GM21390 (cell line): ENCODE measurements at regions not wholly inside any gene's neighbourhood (a gene's known extent, or its start where the extent isn't known, plus 50 kb on each side); places are given as distances from the start of the nearest gene placed in this dataset.

Source experiments
- ATAC-seq: cut with Tn5 transposase; IDR thresholded peaks from one replicate; pipeline ENCODE4 v1.9.1; 2021; ENCODE audit not compliant: unreplicated experiment

DNA sequence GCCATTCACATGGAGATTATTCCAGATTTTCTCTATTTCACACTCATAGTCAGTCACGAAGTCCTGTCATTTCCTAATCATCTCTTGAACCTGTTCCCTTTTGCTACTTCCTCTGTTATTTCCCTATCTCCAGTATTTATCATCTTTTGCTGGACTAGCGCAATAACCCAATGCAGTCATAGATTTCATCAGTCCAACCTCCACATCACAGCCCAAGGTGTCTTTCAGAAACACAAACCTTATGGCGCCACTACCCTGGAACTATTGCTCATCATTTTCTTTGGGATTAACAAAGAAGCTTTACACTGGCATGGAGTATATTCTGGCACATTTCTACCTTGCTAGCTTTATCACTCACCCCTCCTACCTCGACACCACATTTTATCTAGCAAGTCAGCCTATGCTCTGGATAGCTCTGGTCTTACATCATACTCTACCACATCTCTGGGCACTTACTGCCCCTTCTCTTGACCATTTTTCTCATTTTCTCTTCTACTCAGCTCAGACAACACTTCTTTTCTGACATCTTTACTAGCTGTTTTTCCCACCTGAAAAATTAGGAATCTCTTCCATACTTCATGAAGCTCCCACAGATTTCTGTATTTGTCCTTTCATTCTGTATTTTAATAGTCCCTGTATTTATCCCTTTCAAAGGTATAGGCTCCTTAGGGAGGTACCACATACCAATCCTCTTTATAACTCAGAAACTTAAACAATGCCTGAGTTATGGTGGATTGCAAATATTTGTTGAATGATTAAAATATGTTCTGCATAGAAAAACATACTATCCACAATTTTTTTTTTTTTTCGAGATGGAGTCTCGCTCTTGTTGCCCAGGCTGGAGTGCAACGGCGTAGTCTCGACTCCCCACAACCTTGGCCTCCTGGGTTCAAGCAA, 534.7 kb downstream of the KLF12 start:
- no peak for ATAC-seq

DNA sequence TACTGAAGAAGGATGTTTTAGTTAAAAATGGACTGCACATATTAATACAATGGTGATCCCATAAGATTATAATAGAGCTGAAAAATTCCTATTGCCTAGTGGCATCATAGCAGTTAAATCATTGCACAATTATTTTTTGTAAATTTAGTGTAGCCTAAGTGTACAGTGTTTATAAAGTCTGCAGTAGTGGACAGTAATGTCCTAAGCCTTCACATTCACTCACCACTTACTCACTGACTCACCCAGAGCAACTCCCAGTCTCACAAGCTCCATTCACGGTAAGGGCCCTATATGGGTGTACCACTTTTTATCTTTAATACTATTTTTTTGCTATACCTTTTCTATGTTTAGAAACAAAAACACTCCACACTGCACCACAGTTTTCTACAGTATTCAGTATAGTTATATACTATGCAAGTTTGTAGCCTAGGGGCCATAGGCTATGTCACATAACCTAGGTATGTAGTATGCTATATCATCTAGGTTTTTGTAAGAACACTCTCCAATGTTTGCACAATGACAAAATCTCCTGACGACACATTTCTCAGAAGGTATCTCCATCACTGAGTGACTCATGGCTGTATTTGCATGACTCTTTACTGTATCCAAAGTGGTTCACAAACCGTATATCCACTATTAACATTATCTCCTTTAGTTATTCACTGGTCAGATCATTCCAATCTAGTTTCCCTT, 536.0 kb downstream of the KLF12 start:
- ATAC-seq = no peak

DNA sequence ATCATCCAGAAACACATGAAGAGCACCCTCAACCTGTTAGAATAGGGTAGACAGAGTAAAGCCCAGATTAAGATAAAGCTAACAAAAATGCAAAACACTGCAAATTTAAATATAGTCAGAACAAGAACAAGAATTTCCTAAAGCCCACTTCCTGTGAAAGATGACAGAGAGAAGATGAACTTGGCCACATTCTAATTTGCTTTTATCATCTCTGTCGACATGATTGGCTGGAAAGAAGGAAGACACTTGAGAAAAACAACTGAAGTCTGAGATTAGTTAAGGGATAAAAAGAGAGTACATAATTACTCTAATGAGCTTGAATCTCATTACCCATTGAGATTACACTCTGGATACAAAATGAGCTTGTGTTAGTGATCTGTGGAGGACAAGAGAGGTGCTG, 537.6 kb downstream of the KLF5 start:
- ATAC-seq = no peak

DNA sequence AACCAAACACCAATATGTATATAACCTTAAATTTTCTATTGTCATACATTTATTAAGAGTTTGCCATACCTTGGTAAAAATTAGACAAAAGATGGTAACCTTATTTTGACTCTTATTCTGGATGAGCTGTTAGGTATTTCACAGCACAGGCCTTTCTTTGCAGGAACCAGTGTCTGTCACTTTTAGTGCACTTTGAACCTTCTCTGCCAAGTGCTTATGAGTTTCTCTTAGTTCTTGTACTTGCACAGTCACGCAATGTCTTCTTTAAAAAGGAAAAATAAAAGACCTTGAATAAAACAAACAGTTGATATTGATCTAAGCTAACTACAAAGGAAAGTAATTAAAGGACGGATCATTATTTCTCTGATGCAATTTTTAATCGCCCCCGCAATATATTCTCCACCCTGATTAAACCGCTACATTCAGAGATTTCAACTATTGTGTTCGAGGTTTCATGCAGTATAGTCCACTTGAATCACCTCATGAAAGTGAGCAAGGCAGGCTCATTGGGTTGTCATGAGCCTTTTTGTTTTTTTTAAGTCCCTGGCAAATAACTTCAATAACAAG, 534.5 kb downstream of the KLF5 start:
- ATAC-seq = no peak

DNA sequence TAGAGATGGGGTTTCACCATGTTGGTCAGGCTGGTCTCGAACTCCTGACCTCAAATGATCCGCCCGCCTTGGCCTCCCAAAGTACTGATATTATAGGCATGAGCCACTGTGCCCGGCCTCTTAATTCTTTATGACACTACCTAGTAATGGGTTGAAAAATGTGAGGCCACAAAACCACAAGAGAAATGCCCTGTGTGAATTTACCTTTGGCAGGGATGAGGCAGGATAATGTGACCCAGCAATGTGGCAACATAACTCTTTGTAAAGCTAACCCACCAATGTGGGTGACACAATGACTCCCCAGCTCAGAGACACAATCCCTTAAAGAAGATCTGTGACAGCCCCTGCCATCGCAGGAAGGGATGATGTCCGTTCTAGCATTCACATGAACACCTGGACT, 533.1 kb downstream of the KLF5 start:
- no peak for ATAC-seq

DNA sequence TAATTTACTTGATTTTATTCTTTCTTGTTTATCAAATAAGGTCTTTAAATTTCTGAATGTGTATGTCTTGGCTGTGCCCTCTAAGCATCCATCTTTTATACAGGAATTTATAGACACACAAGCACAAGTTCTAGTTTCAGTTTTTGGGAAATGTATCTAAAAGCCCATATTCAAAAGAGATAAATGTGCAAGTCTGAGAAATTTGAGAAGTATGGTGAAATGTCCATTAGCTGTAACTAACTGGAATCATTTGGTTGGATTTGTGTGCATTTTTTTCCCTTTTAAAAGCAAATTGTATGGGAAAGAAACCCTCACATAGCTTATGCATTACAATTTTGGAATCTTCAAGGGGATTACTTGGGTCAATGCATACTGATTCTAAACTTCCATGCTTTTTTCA, 532.0 kb downstream of the KLF5 start:
- no peak for ATAC-seq

DNA sequence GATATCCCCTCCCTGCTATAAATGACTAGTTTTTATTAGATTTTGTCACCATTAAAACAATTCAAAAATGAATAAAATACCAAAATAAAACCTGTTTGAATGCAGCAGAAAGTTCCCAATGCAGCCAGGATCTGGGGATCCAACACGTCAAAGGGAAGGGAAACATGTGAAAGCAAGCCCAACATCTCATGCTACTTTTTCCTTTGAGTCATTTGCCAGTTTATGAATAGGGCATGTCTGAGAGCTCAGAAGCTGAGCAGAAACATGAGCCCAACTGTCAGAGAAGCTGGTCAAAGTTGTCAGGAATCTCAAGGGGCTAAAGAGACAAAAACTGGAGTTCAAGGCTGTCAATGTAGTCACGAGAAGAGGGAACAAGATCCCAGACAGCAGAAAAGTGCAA, 526.4 kb downstream of the KLF5 start:
- ATAC-seq = no peak

DNA sequence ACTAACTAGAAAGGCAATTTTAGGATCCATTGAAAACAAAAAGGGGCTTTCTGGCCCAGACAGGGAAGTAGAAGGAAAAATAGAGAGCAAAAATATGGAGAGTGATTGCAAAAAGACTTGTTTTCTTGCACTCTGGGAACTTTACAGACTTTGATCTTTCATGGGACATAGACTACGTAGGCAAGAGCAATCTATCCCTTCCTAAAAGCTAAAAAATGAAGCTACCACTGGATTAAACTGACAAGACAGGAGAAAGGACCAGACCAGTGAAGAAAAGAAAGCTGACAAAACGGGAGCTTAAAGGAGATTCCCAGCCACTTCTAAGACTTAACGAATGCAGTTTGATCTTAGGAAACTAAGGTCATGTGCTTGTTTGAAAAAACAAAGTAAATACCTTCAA, 524.5 kb downstream of the KLF5 start:
- ATAC-seq = no peak

DNA sequence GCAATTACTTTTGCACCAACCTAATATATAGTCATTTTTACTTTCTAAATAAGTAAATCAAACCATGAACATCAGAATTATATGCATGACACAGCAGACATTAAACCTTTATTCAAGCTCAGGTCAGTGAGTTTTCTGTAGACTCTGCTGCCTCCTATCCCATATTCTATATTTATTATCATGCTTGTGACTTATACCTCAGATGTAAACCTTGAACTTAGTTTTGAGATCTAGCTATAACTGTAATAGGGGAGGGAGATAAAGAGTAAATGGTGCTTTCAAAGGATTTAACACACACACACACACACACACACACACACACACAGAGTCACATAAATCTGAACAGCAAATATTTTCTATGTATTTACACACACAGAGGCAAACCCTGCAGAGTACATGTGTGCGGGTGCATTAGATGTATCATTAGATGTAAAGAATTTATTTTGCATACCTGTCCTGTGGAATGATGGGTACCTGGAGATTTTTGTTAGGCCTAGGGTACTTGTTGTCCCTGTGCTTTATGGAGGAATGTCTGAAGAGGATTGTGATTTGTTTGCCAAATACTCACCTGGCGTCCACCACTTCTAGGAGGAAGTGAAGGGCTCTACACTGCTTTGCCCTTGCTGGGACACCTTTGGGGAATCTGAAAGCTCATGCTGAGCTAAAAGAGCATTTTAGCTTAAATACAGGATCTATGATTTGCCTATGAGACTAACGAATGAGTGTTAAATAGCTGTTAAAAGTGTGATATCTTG, 521.9 kb downstream of the KLF5 start:
- ATAC-seq = no peak

DNA sequence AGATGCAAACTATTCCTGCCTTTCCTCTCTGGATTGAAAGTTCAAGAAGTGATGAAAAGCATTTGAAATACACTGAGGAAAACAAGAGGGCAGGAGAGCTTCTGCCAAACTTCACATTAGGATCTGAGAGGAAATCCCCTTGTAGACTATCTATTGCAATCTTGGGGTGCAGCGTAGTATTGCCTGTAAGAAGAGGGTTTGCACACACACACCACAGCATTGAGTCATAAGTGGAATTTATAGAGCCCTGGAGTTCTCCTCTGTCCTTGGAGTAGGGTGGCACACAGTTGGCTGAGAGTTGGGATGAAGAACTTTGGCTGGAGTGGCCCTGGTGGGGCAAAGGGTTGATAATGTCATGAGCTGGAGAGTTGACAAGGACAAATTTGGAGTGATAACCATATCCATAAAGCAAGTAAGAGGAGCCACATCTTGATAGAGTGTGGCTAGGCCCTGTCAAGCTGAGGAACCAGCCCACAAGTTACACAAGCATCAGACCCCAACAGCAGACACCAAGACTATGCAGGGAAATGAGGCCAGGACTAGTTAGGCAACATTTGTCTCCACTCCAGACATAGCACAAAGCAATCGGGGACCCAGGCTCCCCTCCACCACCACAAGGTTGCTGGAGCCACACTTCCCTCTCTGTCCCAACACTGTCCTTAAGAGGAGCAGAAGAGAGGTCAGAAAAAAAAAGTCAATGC, 520.9 kb downstream of the KLF5 start:
- no peak for ATAC-seq

DNA sequence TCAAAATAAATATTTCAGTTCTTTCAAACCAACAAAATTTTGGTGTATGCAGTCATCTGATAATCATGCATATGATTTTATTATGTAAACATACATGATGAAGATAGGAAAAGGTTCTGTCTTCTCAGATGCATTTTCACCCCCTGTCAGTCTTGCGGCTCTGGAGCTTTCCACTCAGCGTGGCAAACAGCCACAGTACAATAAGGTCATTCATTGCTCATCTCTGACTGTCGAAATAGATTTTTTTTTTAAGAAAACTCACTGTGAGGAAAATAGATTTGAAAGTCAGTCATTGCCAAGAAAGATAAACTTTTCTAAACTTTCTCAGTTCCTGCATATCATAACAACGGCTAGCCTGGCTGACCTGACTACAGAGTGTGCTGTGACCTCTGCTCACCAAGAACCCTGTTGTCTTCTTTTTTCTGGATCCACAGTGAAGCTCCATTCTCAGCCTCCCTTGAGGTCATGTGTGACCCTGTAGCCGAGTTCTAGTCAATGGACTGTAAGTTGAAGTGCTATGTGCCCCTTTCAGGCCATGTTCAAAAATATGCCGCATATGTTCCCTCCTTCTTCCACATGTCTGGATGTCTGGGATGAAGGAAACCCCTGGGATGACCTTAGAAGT, 519.6 kb downstream of the KLF5 start:
- ATAC-seq = no peak

DNA sequence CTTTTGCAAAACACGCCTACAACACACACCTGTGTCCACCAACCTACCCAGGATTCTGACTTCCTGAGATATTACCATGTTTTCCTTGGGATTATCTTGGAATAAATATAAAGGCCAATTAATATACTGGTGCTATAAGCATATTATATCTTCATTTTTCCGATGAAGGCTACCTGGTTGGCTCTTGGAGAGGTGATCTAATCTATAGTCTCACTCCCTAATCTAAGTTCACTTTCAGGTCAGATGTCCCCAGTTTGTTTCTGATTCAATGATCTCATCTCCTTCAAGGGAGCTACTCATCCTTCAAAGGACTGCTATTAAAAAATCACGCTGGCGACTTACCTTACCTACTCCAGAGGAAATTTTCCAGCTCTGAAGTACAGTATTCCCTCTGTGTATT, 517.5 kb downstream of the KLF5 start:
- ATAC-seq = no peak

DNA sequence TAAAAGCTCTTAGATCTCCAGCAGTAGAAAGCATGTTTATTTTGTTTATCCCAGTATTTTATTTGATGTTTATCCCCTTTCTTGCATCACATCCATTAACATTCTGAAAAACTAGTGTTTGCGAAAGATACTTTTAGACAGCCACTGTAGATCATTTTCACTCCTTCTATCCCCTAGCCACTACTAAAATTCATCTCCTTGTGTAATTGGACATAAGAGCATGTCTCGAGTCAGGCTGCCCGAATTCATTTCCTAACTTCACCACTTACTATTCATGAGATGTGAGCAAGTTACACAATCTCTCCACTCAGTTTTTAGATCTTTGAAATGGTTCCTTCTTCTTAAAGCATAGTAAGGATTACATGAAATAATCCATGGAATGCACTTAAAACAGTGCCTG, 514.0 kb downstream of the KLF5 start:
- ATAC-seq = no peak

DNA sequence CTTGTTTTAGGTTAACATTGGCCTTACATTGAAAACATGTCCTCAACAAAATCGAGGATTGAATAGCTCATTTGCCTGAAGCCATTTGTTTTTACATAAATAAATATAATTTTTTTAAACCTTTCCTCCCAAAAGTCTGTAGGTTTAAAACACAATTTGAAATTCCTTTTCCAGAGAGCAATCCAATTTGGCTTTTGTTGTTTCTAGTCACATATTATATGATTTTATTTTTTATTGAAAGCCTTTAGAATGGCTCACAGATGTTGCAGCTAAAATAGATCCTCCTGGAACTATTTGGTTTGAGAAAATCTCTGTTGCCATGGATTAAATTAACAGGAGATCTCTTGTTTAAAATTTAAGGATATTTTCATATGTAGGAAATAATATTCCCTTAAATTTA, 512.6 kb downstream of the KLF5 start:
- ATAC-seq = no peak

DNA sequence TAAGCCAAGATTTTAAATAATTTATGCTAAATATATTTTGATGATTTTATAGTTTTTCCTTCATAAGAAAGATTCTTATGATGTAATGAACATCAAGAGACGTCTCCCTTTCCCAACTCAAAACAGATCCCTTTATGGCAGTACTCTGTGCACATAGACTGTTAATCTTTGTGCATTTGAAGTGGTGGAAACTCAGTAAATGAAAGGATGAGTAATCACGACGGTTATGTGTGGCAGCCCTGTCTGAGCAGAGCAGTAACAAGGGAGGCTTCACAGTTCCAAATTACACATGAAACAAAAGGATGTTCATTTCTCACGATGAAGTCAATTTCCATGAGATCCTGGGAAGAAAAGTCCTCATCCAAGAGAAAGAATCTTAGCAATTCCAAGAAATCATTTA, 498.1 kb downstream of the KLF5 start:
- ATAC-seq = no peak

DNA sequence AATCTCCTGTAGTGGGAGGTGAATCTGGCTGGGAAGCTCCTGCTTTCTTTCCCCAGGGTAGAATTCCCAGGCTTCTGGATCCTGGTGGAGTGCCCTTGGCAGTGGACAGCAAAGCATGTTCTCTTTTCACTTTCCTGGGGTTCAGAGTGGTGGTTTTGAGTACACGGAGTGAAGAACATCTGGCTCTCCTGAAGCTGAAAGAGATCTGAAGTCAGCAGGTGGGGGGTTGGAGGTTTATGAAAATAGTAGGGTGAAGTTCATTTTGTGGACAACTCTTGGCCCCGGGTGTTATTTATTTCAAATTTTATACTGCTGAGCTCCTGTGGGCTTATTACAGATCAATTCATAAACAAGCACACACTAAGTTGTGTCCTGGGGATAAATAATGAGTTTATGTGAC, 497.3 kb downstream of the KLF5 start:
- ATAC-seq = no peak

DNA sequence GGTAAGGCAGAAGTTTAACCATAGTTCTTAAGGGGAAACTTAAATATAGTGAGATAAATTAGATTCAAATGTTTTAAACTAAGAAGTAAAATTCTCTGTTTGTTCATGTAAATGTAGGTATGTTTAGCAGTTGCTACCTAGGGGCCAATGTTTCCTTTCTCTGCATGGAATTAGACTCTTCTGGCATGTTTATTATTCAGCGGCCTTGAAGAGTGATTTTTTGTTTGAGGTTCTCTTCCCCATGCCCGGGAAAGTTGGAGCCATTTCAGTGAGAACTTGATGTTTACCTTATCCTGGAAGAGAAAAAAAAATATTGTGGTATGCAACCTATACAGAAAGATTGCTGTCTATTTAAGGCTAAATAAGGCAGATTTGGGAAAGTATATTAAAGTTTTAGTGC, 492.9 kb downstream of the KLF5 start:
- no peak for ATAC-seq

DNA sequence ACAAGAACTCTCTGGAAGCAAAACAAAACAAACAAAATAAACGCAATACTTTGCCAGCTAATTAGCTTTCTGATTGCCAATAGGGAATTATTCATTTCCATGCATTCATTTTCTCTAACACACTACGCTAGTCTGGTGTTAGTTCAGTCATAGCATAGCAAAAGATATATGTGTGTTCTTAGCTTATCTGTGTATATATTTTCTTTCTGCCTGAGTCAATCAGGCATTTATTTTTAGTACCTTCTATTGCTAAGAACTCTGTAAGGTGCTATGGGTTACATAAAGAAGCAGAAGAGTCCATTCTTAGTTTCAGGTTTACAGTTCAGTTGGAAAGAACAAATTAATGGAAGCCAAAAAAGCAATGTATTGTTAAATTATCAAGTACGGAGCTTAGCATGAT, 490.9 kb downstream of the KLF5 start:
- ATAC-seq = no peak

DNA sequence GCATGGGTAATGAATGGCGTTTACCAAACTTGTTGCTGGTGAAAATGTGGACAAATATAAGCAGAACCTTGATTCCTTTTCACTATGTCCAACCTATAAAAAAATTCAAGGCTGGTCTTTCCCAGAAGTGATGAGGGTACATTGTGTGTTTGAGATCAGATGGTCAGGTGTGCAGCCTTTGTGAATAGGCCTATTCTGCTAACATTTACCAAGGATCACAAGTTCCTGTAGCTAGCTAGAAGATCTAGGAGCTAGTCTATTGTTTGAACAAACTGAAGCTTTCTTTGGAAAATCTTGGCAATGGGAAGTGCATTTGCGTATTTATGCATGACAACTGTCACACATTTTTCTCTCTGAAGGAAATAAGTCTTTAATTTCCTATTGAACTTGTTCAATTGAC, 489.6 kb downstream of the KLF5 start:
- no peak for ATAC-seq

DNA sequence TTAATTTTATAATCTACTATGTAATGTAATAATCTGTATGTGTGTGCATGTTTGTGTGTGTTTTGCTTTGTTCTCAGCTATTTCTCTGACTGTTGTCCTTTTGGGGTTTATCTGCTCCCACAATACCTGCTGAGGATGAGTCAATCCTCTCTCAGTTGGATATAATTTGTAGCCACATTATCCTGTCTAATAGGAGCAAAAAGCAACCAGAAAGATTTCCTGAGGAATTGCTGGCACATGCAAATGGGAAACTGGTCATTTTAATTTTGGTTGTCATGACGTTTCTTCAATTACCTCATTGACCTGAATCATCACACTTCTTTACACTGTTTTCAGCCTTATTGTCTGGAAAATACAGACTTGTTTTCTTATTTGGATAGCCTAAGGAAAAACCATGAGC, 488.4 kb downstream of the KLF5 start:
- ATAC-seq = no peak

DNA sequence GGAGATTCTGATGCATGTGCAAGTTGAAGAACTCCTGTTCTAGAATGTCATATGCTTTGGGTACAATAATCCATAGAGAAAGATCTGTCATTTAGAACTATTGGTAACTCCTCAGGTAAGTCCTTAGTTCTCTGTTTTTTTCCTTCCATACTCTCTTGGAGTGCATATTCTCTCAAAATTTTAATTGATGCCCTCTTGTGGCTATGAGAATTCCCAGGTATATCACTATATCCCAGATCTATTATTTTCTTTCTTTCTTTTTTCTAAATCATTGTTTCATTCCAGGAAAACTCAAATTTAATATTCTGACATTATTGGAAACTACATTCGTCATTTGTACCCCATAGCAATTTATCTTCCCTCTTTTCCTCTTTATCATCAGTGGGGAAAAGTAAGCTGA, 485.4 kb downstream of the KLF5 start:
- no peak for ATAC-seq
